Hematopoietic multipotent progenitor cell treated with erythropoietin and hydrocortisone succinate and interleukin-3 and kit ligand, for 4 days (in vitro differentiated cells): ENCODE measurements at regions not wholly inside any gene's neighbourhood (a gene's known extent, or its start where the extent isn't known, plus 50 kb on each side); places are given as distances from the start of the nearest gene placed in this dataset.

ENCODE experiments used
- DNase-seq: peaks from one replicate; pipeline ENCODE4 v3.0.0-alpha.2; 2015

GRCh38 chr3:157700405-157700804, 197.2 kb upstream of the VEPH1 start:
- DNase-seq, result no peak

- no peak for DNase-seq
These were observed 192.4 kb upstream of the VEPH1 start for GRCh38 chr3:157695586-157695985.

- no peak for DNase-seq
These were observed 191.9 kb upstream of the VEPH1 start for GRCh38 chr3:157695103-157695502.

- DNase-seq, result no peak
These were observed 190.5 kb upstream of the VEPH1 start for GRCh38 chr3:157693762-157694161.

- DNase-seq, result no peak
These were observed 189.3 kb upstream of the VEPH1 start for GRCh38 chr3:157692468-157692867.

GRCh38 chr3:157683668-157684067, 180.5 kb upstream of the VEPH1 start:
- no peak for DNase-seq

GRCh38 chr3:157672061-157672460, 168.8 kb upstream of the VEPH1 start:
- DNase-seq, result no peak

- no peak for DNase-seq
These were observed 168.4 kb upstream of the VEPH1 start for GRCh38 chr3:157671656-157672055.

- DNase-seq, result no peak
These were observed 166.2 kb upstream of the VEPH1 start for GRCh38 chr3:157669416-157669815.

GRCh38 chr3:157667493-157667892, 164.3 kb upstream of the VEPH1 start:
- no peak for DNase-seq

GRCh38 chr3:157662171-157662570, 159.0 kb upstream of the VEPH1 start:
- no peak for DNase-seq

- no peak for DNase-seq
These were observed 157.6 kb upstream of the VEPH1 start for GRCh38 chr3:157660847-157661246.

- DNase-seq, result no peak
These were observed 149.2 kb upstream of the VEPH1 start for GRCh38 chr3:157652366-157652765.

GRCh38 chr3:157650699-157651098, 147.5 kb upstream of the VEPH1 start:
- DNase-seq, result no peak

- DNase-seq, result no peak
These were observed 147.0 kb upstream of the VEPH1 start for GRCh38 chr3:157650172-157650571.

GRCh38 chr3:157649511-157649910, 146.3 kb upstream of the VEPH1 start:
- DNase-seq, result no peak

- DNase-seq, result no peak
These were observed 144.6 kb upstream of the VEPH1 start for GRCh38 chr3:157647820-157648219.

- DNase-seq, result no peak
These were observed 136.7 kb upstream of the VEPH1 start for GRCh38 chr3:157639756-157640426.

- no peak for DNase-seq
These were observed 134.7 kb upstream of the VEPH1 start for GRCh38 chr3:157637866-157638265.

- DNase-seq, result no peak
These were observed 130.0 kb upstream of the VEPH1 start for GRCh38 chr3:157633241-157633640.

GRCh38 chr3:157632075-157632474, 128.9 kb upstream of the VEPH1 start:
- no peak for DNase-seq

- DNase-seq, result no peak
These were observed 128.3 kb upstream of the VEPH1 start for GRCh38 chr3:157631478-157631877.

- DNase-seq, result no peak
These were observed 123.6 kb upstream of the VEPH1 start for GRCh38 chr3:157626817-157627216.

GRCh38 chr3:157624801-157625200, 121.6 kb upstream of the VEPH1 start:
- no peak for DNase-seq

- DNase-seq, result no peak
These were observed 115.7 kb upstream of the VEPH1 start for GRCh38 chr3:157618886-157619285.
